Left cardiac atrium (tissue), 4 donors: ENCODE measurements at regions not wholly inside any gene's neighbourhood (a gene's known extent, or its start where the extent isn't known, plus 50 kb on each side); places are given as distances from the start of the nearest gene placed in this dataset.

Experiments
- ATAC-seq, 2 donors: fragments of 200-7000 bp; cut with Tn5 transposase; one replicate each; pipeline ENCODE4 v1.9.1; 2020; ENCODE audit warnings: mild to moderate bottlenecking in 2 of 2, moderate library complexity in 2 of 2
- DNase-seq: peaks from one replicate; pipeline ENCODE4 v3.0.0-alpha.2; 2020
- intact Hi-C, 2 donors: fragments of 100-400 bp; cut with DNase I; formaldehyde crosslinking; loops; one replicate each; pipeline versions ENCODE4 v1.14.1 to v1.15.1; 2022 to 2023
- donor health status: DM: no; HTN: yes; CAD: no.
- donor health status: DM: no; HTN: yes; CAD: no; lungs with severe emphysema.
- donor health status: DM: yes; HTN: yes; CAD: no.
- donor health status: Dilated cardiomyopathy.

DNA sequence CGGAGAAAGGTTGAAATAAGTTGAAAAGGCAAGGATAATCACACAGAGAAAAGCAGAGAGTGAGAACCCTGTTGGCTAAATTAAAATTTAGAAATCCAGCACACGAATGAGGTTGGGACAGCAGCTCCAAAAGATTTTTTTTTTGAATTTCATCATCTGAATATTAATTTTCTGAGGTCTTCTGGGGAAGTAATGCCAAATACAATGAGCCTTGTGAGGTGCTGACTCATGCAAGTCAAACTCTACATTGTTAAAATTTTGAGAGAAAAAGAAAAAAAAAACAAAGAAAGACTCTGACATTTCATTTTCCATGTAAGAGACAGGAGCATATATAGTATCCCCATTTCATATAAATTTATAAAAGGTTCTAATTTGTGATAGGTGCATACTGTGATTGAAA lies 614.2 kb upstream of the CDH2 start:
- DNase-seq (no peak), ATAC-seq (no peak)
- intact Hi-C loops, result no loop called here

DNA sequence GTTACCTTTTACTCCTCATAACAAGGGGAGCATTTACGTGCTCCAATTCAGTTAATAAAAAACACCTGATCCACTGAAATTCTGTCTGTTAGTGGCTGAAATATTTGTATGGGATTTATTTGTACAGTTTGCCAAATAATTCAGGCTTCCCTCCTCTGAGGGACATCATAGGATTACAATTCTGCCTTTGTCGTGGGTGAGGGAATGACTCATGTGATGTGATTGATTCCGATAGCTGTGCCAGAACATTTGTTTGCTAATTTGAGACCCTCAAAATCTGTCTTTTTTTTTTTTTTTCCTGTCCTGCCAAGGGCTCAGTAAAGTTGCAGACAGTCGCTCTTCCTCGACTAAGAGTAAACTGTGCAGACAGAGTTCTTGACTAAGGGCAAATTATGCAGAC lies 612.6 kb upstream of the CDH2 start:
- peak in 1 of 2 donors; percentile 17 for ATAC-seq
- intact Hi-C loops, result no loop called here
- no peak for DNase-seq

DNA sequence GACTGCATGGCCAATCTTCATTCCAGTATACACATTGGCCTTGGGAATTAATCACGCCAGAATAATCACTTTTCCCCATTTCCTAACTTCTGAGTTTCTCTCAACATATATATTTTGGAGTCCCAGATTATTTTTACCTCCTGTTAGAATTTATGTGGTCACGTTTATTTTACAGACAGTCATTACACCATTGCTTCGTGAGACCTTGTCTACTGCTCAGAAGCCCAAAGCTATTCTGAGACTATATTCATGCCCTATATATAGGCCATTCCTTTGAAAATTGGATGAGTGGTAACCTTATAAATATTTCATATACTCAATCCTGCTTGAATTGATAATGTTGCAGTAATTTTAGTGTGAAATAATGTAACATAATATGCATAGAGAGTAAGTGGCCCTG lies 610.0 kb upstream of the CDH2 start:
- DNase-seq (no peak), ATAC-seq (no peak)
- intact Hi-C loops, result no loop called here

DNA sequence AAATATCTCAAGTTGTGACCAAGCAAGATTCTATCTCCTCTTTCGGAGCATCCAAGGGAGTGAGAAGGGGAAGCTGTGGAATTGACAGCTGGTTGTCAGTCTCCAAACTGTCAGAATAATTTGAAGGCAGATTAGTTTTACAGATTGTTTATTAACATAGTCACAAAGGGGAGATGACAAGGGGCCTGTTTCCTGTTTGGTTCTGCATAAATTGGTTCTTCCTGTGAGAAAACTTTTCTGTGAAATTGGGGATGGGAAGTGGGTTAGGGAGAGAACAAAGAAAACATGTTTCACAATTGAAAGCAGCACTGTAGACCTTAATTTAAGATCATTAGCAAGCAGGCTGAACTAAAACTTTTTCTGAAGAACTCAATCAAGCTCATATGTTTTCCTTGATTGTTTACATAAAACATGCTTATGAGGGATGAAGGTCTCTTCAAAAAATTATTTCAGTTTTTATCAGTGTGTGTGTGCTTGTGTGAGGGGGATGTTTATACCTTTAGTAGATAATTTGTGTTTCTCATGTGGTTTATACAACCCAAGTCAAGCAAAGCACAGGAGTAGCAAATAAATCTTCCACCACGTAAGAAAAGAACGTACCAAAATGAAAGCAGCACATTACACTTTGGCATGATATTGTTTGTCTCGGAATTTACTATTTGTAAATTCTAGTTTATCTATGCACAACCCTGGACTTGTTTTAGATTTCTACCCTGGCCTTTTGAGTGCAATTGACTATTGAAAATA lies 604.9 kb upstream of the CDH2 start:
- no peak for DNase-seq
- intact Hi-C loops, result no loop called here
- ATAC-seq, result no peak

DNA sequence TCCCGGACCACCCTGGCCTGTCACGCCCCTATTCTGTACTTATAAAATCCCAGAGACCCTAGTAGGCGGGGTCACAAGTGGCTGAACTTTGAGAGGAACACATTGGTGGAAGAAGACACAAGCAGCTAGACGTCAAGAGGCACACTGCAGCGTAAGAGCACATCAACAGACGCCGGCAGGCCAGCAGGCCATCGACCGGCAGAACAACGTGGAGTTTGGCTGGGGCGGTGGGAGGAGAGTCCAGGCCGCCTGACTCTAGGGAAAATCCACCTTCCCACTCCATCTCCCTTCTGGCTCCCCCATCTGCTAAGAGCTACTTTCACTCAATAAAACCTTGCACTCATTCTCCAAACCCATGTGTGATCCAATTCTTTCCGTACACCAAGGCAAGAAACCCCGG lies 601.8 kb upstream of the CDH2 start:
- DNase-seq (no peak), ATAC-seq (no peak)
- intact Hi-C loops, result no loop called here

DNA sequence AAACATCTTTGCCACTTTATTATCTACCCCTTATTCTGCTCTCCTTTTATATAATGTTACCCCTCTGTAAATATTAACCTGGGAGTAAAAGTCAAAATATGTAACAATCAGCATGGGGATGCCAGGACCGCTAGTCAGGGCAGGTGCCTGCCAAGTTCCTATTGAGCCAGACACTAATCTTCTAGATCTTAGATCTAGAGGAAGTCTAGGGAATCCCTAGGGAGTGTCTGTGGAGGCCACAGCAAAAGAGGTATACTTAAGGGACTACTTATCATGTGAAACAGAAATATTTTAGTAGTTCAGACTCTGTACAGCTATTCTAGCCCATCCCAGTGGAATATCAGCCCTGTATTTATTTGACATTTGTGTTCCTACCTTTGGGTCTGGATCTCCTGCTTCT lies 600.8 kb upstream of the CDH2 start:
- DNase-seq (no peak), ATAC-seq (no peak)
- intact Hi-C loops, result no loop called here

DNA sequence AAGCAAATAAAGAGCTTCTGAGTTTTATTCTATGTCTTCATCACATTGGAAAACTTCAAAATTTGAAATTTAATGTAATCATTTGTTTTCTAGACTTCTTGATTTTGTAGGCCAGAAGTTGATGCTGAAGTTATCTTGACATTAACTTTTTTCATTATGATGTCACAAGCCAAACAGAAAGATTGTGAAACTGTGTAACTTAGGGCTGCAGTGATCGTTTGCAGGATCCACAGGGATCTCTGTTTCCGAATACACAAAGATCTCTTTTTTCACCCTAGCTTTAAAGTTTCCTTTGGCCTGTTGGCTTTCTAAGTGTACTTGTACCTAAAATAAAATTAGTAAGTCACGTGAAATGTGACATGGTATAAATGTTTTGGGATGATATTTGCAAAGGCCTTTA lies 594.9 kb upstream of the CDH2 start:
- no peak for ATAC-seq
- no peak for DNase-seq
- intact Hi-C loops, result no loop called here

DNA sequence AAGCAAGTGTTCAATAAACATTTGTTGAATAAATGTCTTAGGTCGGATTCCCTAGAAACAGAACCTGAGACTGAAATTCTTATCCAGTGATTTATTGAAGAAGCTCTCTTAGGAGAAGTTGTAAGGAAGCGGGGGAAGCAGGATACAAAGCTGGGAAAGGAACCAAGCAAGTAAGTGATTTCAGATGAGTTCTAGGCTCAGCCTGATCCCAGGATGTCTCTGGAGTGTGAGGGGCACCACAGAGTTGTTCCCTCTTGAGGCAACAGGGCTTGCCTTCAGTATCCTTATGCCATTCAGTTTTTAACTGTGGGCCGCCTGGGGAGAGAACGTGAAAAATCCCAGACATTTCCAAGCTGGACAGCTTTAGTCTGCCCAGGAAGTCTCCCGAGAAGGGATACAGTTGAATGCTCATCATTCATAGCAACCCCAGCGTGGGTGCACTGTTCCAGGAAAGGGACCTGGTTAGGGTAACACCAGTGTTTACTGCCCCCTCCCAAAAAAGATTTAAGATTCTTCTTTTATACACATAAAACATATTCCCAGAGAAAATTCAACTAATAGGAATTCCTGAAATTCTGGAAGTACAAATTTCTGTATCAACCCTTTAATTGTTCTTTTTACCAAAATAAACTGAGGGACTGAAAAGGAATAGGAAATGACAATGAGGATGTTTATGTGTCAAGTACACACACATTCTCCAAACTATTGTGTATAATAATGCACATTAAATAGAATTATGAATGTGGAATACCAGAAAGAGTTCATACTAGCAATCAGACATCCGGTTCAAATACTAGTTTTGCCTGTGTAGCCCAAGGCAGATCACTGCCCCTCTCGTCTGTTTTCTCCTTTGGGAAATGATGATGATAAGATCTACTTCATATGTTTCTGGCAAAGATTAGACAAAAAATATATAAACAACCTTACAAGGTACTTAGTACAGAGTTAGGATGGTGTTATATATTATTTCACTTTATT lies 592.1 kb upstream of the CDH2 start:
- no peak for ATAC-seq
- no peak for DNase-seq
- intact Hi-C loops, result no loop called here

DNA sequence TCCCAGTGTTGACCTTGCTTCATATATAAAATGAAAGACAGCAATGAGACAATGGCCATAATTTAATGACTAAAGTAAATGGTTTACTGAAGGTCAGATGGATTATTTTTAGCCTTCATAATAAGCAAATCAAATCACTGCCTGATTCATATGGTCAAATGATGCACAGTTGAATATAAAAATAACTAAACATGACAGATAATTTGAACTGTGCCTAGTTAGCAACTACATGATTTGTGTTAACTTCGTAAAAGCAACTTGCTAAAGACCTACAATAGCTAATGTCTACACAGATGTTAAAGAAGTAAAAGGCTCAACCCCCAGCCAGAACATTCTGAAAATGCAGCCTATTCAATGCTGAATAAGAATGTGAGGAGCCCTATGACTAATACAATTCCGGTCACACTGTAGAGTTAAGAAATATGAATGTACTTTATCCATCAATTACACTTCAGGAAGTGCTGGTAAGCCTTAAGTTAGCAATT lies 590.8 kb upstream of the CDH2 start:
- intact Hi-C loops, result no loop called here
- no peak for DNase-seq
- no peak for ATAC-seq

DNA sequence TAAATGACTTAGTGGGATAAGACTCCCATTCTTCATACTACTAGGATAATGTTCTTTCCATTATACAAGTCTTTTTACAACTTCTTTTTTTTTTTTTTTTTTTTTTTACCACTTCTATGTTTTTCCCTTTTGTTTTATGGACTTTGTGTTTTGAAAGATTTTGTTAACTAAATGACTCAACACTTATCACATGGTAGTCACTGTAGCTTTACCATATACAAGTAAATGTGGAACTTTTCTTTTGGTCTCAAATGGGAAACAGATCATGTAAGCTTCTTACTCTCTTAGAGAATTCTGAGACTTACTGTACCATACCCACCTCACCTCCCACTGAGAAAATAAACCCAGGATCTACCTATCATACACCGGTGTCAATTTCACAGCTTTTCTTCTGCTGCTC lies 590.3 kb upstream of the CDH2 start:
- ATAC-seq (no peak), DNase-seq (no peak)
- intact Hi-C loops, result no loop called here

DNA sequence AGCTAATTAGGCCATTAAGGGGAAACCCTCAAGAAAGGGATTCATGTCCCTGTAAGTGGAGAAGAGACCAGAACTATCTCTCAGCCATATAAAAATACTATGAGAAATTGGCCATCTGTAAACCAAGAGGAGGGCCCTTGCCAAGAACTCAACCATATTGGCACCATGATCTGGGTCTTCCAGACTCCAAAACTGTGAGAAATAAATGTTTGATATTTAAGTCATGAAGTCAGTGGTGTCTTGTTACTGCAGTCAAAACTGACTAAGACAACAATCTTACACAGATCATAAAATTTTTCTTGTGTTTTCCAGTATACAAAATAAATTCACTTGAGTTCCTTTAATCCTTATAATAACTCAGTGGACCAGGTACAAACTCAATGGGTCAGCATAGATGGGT lies 589.8 kb upstream of the CDH2 start:
- DNase-seq (no peak), ATAC-seq (no peak)
- intact Hi-C loops, result no loop called here

DNA sequence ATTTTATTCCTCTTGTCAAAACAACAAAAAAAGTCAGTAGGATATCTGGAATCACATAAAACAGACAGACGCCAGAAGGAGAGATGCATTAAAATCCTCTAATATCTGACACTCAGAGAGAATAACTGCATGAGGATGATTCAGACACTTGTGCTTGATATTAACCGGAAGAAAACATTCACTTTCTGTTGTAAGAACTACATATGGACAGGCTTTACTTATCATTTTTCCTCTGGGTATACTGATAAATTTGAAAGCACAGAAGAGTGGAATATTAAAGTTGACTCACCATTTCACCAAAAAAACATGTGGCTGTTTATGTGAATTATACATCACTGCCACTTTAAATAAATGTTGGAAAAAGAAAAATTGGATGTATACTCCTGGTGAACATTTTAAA lies 589.1 kb upstream of the CDH2 start:
- intact Hi-C loops, result no loop called here

DNA sequence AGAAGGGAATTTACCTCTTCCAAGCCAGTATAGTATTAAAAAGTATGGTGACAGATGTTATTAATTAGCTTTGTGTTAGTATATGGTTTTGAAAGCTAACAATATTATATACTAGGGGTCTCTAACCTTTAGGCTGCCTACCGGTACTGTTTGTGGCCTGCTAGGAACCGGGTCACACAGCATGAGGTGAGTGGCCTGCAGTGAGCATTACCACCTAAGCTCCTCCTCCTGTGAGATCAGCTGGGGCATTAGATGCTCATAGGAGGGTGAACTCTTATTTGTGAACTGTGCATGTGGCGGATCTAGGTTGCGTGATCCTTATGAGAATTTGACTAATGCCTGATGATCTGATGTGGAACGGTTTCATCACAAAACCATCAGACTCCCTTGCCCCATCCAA lies 583.4 kb upstream of the CDH2 start:
- ATAC-seq (no peak), DNase-seq (no peak)
- intact Hi-C loops, result no loop called here

More for the DNA sequence above, 589.1 kb upstream of the CDH2 start:
- ATAC-seq, result no peak
- no peak for DNase-seq

DNA sequence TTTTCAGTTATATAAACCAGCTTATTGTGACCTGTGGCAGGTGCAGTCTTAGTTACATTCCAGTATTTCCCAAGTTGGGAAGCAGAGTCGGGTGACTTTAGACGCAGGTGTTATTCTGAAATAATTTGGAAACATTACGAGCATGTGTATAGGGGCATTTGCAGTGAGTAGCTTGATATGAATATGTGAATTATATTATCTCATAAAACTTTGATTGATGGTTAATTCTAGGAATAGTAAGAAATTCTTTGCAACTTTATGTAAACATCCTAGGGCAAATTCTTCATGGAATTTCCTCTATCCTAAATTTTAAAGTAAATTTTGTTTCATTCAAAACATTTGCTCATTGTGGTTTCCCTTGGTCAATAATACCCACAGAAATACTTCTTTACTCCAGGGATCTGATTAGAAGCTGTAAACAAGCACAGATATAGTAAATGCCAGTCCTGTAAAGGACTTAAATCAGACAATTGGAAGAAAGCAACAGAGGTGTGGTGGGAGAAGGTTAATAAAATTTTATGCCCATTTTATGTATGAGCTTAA lies 580.6 kb upstream of the CDH2 start:
- intact Hi-C loops, result no loop called here
- ATAC-seq, result no peak
- no peak for DNase-seq

DNA sequence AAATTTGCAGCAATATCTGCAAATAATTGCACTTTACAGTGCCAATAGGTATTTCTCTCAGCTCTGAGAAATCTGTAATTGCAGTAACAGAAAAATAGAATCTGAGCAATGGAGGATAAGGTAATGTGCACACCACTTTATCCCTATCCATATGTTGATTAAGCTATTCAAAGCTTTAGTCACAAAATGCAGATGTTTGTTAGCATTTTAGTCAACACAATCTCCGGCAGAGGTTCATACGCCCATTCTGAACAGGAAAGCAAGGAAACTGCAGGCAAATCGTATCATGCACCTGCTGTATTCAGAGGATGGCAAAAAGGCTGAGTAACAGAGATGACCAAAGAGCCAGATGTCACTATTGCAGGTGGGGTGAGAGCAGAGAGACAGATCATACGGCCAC lies 566.2 kb upstream of the CDH2 start:
- ATAC-seq (no peak), DNase-seq (no peak)
- intact Hi-C loops, result no loop called here

DNA sequence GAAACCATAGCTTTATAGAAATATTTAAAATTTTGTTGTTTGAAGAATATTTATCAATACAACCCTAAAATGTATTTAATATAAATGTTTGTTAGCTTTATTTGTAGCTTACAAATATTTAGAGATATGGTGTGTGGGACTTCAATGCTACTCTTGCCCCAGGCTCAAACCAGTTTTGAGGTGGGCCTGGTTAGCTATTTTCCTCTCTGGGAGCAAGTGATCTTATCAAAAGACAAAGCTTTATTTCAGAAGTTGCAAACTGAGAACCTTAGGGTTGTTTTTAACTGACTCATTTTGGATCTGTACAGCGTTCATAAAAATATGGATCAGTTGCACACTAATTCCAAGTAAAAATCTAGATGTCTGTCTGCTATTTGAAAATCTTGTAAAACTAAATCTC lies 563.6 kb upstream of the CDH2 start:
- DNase-seq, result no peak
- no peak for ATAC-seq
- intact Hi-C loops, result no loop called here

DNA sequence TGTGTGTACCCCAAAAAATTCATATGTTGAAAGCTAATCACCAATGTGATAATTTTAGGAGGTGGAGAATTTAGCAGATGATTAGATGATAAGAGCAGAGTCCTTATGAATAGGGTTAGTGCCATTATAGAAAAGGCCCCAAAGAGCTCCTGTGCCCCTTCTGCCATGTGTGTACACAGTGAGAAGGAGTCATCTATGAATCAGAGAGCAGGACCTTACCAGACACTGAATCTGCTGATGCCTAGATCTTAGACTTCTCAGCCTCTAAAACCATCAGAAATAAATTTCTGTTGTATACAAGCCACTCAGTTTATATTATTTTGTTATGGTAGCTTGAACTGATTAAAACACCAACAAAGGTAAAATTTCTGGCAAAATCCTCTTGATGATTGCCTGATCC lies 560.0 kb upstream of the CDH2 start:
- intact Hi-C loops, result no loop called here
- DNase-seq (no peak), ATAC-seq (peak in 1 of 2 donors; percentile 25)

DNA sequence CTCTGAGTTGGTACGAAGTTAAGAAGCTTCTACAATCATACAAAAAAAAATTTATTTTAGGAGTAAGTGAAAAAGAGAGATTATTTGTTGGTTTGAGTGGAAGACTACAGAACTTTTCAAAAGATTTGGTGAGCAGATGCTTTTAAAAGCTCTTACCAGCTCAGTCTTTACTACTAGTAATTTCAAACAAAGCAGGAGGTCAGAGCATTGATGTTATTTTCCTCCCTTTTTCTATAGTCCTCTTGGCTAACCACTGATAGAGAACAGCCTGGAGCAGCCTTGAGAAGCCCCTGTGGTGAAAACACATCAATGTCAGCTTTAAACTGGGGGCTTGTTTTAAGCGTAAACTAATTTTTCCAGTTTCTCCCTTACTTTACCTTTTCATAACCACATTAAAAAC lies 559.3 kb upstream of the CDH2 start:
- DNase-seq (no peak), ATAC-seq (peak in 1 of 2 donors; percentile 12)
- intact Hi-C loops, result no loop called here

DNA sequence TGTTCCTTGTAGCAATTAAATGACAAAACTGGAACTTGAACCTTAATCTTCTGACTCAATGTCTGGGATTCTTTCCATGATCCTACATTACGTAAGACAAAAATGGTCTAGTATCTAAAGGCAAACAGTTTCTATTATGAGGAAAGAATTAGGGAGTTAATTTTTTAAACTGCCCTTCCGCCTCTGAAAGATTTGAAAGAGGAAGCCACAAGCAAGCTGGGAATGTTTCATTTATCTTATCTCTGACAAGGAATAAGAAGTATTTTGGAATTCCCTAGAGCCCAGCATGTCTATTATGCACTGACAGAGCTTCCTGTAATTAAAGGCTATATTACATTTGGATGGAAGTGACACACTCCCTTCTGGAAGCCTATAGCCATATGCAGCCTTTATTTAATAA lies 558.8 kb upstream of the CDH2 start:
- intact Hi-C loops, result no loop called here
- ATAC-seq, result peak; percentile 73 to 85
- no peak for DNase-seq

DNA sequence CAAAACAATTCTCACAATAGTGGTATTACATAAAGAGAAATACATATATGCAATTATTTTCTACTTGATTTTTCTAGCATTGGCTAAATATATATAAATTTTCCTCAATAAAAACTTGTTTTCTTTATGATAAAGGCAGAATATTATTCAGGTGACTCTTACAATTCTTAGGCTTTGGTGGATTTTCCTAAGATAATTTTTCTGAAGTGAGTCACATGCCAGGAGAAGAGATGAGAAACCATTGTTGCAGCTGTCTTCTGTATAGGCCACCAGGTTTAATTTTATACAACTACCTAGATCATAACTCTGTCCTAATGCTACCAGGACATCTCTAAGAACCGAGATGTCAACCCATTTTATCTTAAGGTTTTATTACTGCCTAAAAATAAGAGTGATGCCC lies 552.4 kb upstream of the CDH2 start:
- ATAC-seq, result no peak
- intact Hi-C loops, result no loop called here
- DNase-seq, result no peak
